Ovary (tissue), 7 donors: ENCODE measurements at regions not wholly inside any gene's neighbourhood (a gene's known extent, or its start where the extent isn't known, plus 50 kb on each side); places are given as distances from the start of the nearest gene placed in this dataset.

Source experiments
- DNase-seq, 5 donors: peaks; one replicate each; pipeline ENCODE4 v3.0.0-alpha.2; 2019 to 2020
- H3K27ac ChIP-seq, 2 donors: fragments of 200-600 bp; one replicate each; pipeline versions ENCODE4 v1.5.1 to v1.8.0; 2019 to 2022
- H3K27me3 ChIP-seq: fragments of 200-600 bp; one replicate; pipeline ENCODE4 v1.8.0; 2022
- H3K36me3 ChIP-seq: fragments of 200-600 bp; sonication (generic); one replicate; pipeline ENCODE4 v1.5.1; 2019
- H3K4me1 ChIP-seq: one replicate; pipeline ENCODE4 v1.8.1; 2013; ENCODE audit warnings: mild to moderate bottlenecking, moderate library complexity; ENCODE audit not compliant: insufficient read depth
- H3K4me3 ChIP-seq: fragments of 200-600 bp; sonication (generic); one replicate; pipeline ENCODE4 v1.5.1; 2017
- H3K9me3 ChIP-seq, 2 donors: fragments of 200-600 bp in 1 of 2; sonication (generic) in 1 of 2; one replicate each; pipeline versions ENCODE4 v1.5.1 to v1.8.1; 2013 to 2019; ENCODE audit warnings: mild to moderate bottlenecking in 1 of 2, moderate library complexity in 1 of 2
- CTCF ChIP-seq, 3 donors: fragments of 450-650 bp in 2 of 3; fragments of 200-600 bp in 1 of 3; IDR thresholded peaks; one replicate each; pipeline versions ENCODE4 v1.5.1 to v1.8.0; 2016 to 2022; ENCODE audit warnings: antibody characterized with exemption in 3 of 3, mild to moderate bottlenecking in 1 of 3
- EP300 ChIP-seq: sonication (generic); formaldehyde crosslinking; IDR thresholded peaks from one replicate; pipeline ENCODE4 v1.6.1; 2017; ENCODE audit warnings: antibody characterized with exemption
- POLR2A ChIP-seq: fragments of 450-650 bp; IDR thresholded peaks from one replicate; pipeline ENCODE4 v1.6.1; 2017; ENCODE audit warnings: antibody characterized with exemption, mild to moderate bottlenecking, moderate library complexity
- WGBS, 3 donors: extraction: QIAGEN DNeasy Blood & Tissue Kit in 1 of 3; methylation state at CpG; one replicate each; pipeline versions ENCODE4 v1.1.5 to v1.1.7; 2013 to 2017; 5-methylcytosine and 5-hydroxymethylcytosine counted together
- intact Hi-C, 4 donors: fragments of 100-400 bp; cut with DNase I; formaldehyde crosslinking; loops; one replicate each; pipeline versions ENCODE4 v1.11.0 to v1.15.1; 2022 to 2023
- donor health status: DM: no; HTN: no; CAD: no; lungs with moderate emphysema.
- donor health status: DM: no; HTN: no; CAD: no.
- donor health status: Bipolar disorder and iron deficiency.
- donor health status: DM: no; HTN: no; CAD: no.
- donor health status: DM: yes; HTN: yes; CAD: no.

GRCh38 chr3:110494093-110494490, 577.5 kb upstream of the NECTIN3 start:
- no peak for DNase-seq
- no peaks in the 10 kb centered on the region for H3K36me3 ChIP-seq
- WGBS, 3 donors: 77 to 95% (median 77%) methylated on average over 1 of the region's 1 CpG
- no peaks in the 10 kb centered on the region for H3K4me1 ChIP-seq
- no peak overlapping the region for H3K4me3 ChIP-seq
- no peaks in the 10 kb centered on the region for H3K27me3 ChIP-seq
- no peak overlapping the region for H3K27ac ChIP-seq
- no peak for TF ChIP-seq POLR2A
- TF ChIP-seq CTCF (IDR thresholded peaks at IDR 0.05): no peak
- no peak for TF ChIP-seq EP300
- H3K9me3 ChIP-seq: no peaks in the 10 kb centered on the region
- intact Hi-C loops: no loop called here

GRCh38 chr3:110494728-110495127, 576.9 kb upstream of the NECTIN3 start:
- no peak overlapping the region for H3K27ac ChIP-seq
- no peak for TF ChIP-seq POLR2A
- H3K36me3 ChIP-seq: no peaks in the 10 kb centered on the region
- no peak for DNase-seq
- H3K27me3 ChIP-seq: no peaks in the 10 kb centered on the region
- H3K9me3 ChIP-seq: no peaks in the 10 kb centered on the region
- H3K4me3 ChIP-seq: no peak overlapping the region
- H3K4me1 ChIP-seq: no peaks in the 10 kb centered on the region
- intact Hi-C loops: no loop called here
- WGBS, 3 donors: 89 to 92% (median 89%) methylated on average over 8 of the region's 8 CpGs

- 77 to 87% (median 80%) methylated on average over 9 of the region's 9 CpGs for WGBS, 3 donors
- intact Hi-C loops: no loop called here
- Histone ChIP-seq H3K27me3 (no peaks in the 10 kb centered on the region), H3K9me3 (no peaks in the 10 kb centered on the region), H3K36me3 (no peaks in the 10 kb centered on the region), H3K27ac (no peak overlapping the region), H3K4me3 (no peak overlapping the region), H3K4me1 (no peaks in the 10 kb centered on the region)
- DNase-seq: no peak
- no peak for TF ChIP-seq EP300
- TF ChIP-seq POLR2A: no peak
Measured at GRCh38 chr3:110495201-110495927, 576.3 kb upstream of the NECTIN3 start.

- no peak for DNase-seq
- Histone ChIP-seq H3K27me3 (no peaks in the 10 kb centered on the region), H3K27ac (no peak overlapping the region), H3K4me3 (no peak overlapping the region), H3K36me3 (no peaks in the 10 kb centered on the region), H3K9me3 (no peaks in the 10 kb centered on the region), H3K4me1 (no peaks in the 10 kb centered on the region)
- intact Hi-C loops: no loop called here
- TF ChIP-seq POLR2A: no peak
- TF ChIP-seq CTCF (IDR thresholded peaks at IDR 0.05): no peak
- no peak for TF ChIP-seq EP300
- WGBS, 3 donors: 74 to 85% (median 78%) methylated on average over 2 of the region's 2 CpGs
Measured at GRCh38 chr3:110504401-110504800, 567.2 kb upstream of the NECTIN3 start.

GRCh38 chr3:110504901-110505300, 566.7 kb upstream of the NECTIN3 start:
- DNase-seq: no peak
- Histone ChIP-seq H3K27ac (no peak overlapping the region), H3K4me3 (no peak overlapping the region), H3K36me3 (no peaks in the 10 kb centered on the region), H3K4me1 (no peaks in the 10 kb centered on the region), H3K9me3 (no peaks in the 10 kb centered on the region), H3K27me3 (no peaks in the 10 kb centered on the region)
- intact Hi-C loops: no loop called here
- TF ChIP-seq EP300: no peak
- no peak for TF ChIP-seq CTCF (IDR thresholded peaks at IDR 0.05)
- TF ChIP-seq POLR2A: no peak
- 65 to 72% (median 69%) methylated on average over 4 of the region's 4 CpGs for WGBS, 3 donors
